GM12874 (cell line): ENCODE measurements at regions not wholly inside any gene's neighbourhood (a gene's known extent, or its start where the extent isn't known, plus 50 kb on each side); places are given as distances from the start of the nearest gene placed in this dataset.

Experiments
- CTCF ChIP-seq: IDR thresholded peaks from 2 replicates; pipeline ENCODE4 v1.5.1; 2011; ENCODE audit warnings: low read depth, mild to moderate bottlenecking, control low read depth, low read length, moderate library complexity; ENCODE audit not compliant: insufficient read depth

GRCh38 chr4:19547463-19547862, 704.2 kb upstream of the SLIT2 start:
- no peak for TF ChIP-seq CTCF

GRCh38 chr4:19544446-19545125, 707.1 kb upstream of the SLIT2 start:
- no peak for TF ChIP-seq CTCF

GRCh38 chr4:19540859-19541540, 710.7 kb upstream of the SLIT2 start:
- no peak for TF ChIP-seq CTCF

GRCh38 chr4:19539201-19539600, 712.5 kb upstream of the SLIT2 start:
- TF ChIP-seq CTCF = no peak

- TF ChIP-seq CTCF = no peak
These were observed 717.5 kb upstream of the SLIT2 start for GRCh38 chr4:19534159-19534558.

GRCh38 chr4:19531906-19532848, 719.5 kb upstream of the SLIT2 start:
- no peak for TF ChIP-seq CTCF

GRCh38 chr4:19523964-19524363, 727.7 kb upstream of the SLIT2 start:
- no peak for TF ChIP-seq CTCF
